Keratinocyte (primary cell): ENCODE measurements at regions not wholly inside any gene's neighbourhood (a gene's known extent, or its start where the extent isn't known, plus 50 kb on each side); places are given as distances from the start of the nearest gene placed in this dataset.

Experiments used
- CTCF ChIP-seq, 3 experiments: IDR thresholded peaks in 1 of 3; conservative IDR thresholded peaks in 1 of 3; optimal IDR thresholded peaks in 1 of 3; 2 replicates in 2 of 3; 3 replicates in 1 of 3; pipeline versions ENCODE3 to v1.5.1; 2011; ENCODE audit warnings: low read length in 3 of 3, mild to moderate bottlenecking in 3 of 3, moderate library complexity in 2 of 3, control low read depth in 1 of 3, inconsistent platforms in 1 of 3; ENCODE audit not compliant: insufficient read depth in 2 of 3; ENCODE audit errors: extremely low read depth in 1 of 3
- EZH2 ChIP-seq: IDR thresholded peaks from one replicate; pipeline ENCODE4 v1.6.1; 2012; ENCODE audit warnings: inconsistent platforms, mild to moderate bottlenecking, low read length, moderate library complexity

GRCh38 chr15:31178705-31179104 lies 77.2 kb upstream of the TRPM1 start:
- TF ChIP-seq CTCF (optimal IDR thresholded peaks at IDR 0.05 in 1 of 3, IDR thresholded peaks at IDR 0.05 in 1 of 3, conservative IDR thresholded peaks at IDR 0.05 in 1 of 3; ENCODE audit: extremely low read depth in 1 of 3, insufficient read depth in 2 of 3, low read length in 3 of 3) = no peak
- TF ChIP-seq EZH2 = no peak
